CD4-positive, CD25-positive, alpha-beta regulatory T cell (primary cell): ENCODE measurements at regions not wholly inside any gene's neighbourhood (a gene's known extent, or its start where the extent isn't known, plus 50 kb on each side); places are given as distances from the start of the nearest gene placed in this dataset.

Experiments
- ATAC-seq, 2 donors: fragments of 150-1000 bp; cut with Tn5 transposase; one replicate each; pipeline ENCODE4 v1.10.0; 2021; ENCODE audit warnings: low read depth in 2 of 2, moderate number of reproducible peaks in 2 of 2, moderate library complexity in 1 of 2
- DNase-seq, 3 donors: peaks; one replicate each; pipeline versions ENCODE4 v3.0.0 to v3.0.0-alpha.2; 2012 to 2022; ENCODE audit warnings: mixed read lengths in 1 of 3
- H3K27ac ChIP-seq: one replicate; pipeline ENCODE4 v1.7.0; 2013; ENCODE audit warnings: mild to moderate bottlenecking, low read length; ENCODE audit not compliant: insufficient read depth, poor library complexity, severe bottlenecking
- H3K27me3 ChIP-seq: one replicate; pipeline ENCODE4 v1.7.0; 2013; ENCODE audit warnings: low read length; ENCODE audit not compliant: control insufficient read depth, insufficient read depth
- H3K36me3 ChIP-seq: one replicate; pipeline ENCODE4 v1.7.0; 2013; ENCODE audit warnings: mild to moderate bottlenecking, low read length, moderate library complexity; ENCODE audit not compliant: control insufficient read depth, insufficient read depth
- H3K4me1 ChIP-seq: 2 replicates; pipeline ENCODE4 v1.7.0; 2013; ENCODE audit warnings: mild to moderate bottlenecking, low read length; ENCODE audit not compliant: insufficient read depth, control insufficient read depth, poor library complexity, severe bottlenecking
- H3K4me3 ChIP-seq: one replicate; pipeline ENCODE4 v1.7.0; 2013; ENCODE audit warnings: low read depth, mild to moderate bottlenecking, low read length, moderate library complexity
- H3K9me3 ChIP-seq, 2 experiments: 1 replicate in 1 of 2; 2 replicates in 1 of 2; pipeline ENCODE4 v1.7.0; 2013; ENCODE audit warnings: low read length in 2 of 2, mild to moderate bottlenecking in 1 of 2, moderate library complexity in 1 of 2; ENCODE audit not compliant: control insufficient read depth in 2 of 2
- H3K27ac Mint-ChIP-seq, 3 donors: one replicate each; pipeline ENCODE4 v1.8.0; 2020 to 2022; ENCODE audit warnings: mild to moderate bottlenecking in 3 of 3, mixed read lengths in 3 of 3, moderate library complexity in 2 of 3
- H3K27me3 Mint-ChIP-seq: one replicate; pipeline ENCODE4 v1.8.0; 2022; ENCODE audit warnings: mild to moderate bottlenecking, mixed read lengths
- H3K36me3 Mint-ChIP-seq: one replicate; pipeline ENCODE4 v1.8.0; 2020; ENCODE audit warnings: mixed read lengths
- H3K4me1 Mint-ChIP-seq, 4 donors: one replicate each; pipeline ENCODE4 v1.8.0; 2020 to 2022; ENCODE audit warnings: mixed read lengths in 4 of 4, mild to moderate bottlenecking in 1 of 4
- H3K4me3 Mint-ChIP-seq, 4 donors: one replicate each; pipeline ENCODE4 v1.8.0; 2020 to 2022; ENCODE audit warnings: mild to moderate bottlenecking in 4 of 4, mixed read lengths in 4 of 4, moderate library complexity in 3 of 4
- H3K9me3 Mint-ChIP-seq, 7 donors: one replicate each; pipeline ENCODE4 v1.8.0; 2020 to 2022; ENCODE audit warnings: mixed read lengths in 7 of 7, mild to moderate bottlenecking in 3 of 7, moderate library complexity in 2 of 7

DNA sequence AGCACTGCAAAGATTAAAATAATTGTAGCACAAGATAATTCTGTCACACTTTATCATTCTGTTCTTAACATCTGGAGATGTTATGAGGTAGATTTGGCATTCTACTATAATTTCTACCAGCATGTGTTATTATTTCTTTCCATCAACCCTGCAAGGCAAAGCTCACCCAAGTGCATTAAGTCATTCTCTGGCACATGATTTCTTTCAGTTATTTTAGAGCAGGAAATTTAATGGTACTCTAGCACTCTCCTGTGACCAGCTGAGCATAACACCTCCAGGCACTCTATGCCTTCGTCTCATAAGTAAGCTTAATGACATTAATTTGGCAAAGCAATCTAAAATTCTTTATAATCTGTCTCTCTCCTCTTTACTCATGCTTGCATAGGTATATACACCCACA, 300.2 kb upstream of the GPR149 start:
- no peak overlapping the region for H3K4me3 ChIP-seq
- no peak overlapping the region for H3K27ac Mint-ChIP-seq
- no peaks in the 10 kb centered on the region for H3K27me3 Mint-ChIP-seq
- no peaks in the 10 kb centered on the region for H3K9me3 ChIP-seq
- no peaks in the 10 kb centered on the region for H3K36me3 Mint-ChIP-seq
- H3K36me3 ChIP-seq: no peaks in the 10 kb centered on the region
- no peak overlapping the region for H3K4me3 Mint-ChIP-seq
- no peak for ATAC-seq
- no peak overlapping the region for H3K27ac ChIP-seq
- no peaks in the 10 kb centered on the region for H3K4me1 ChIP-seq
- peaks cover 3 to 12% (median 6%) of the 10 kb centered on the region in 7 donors for H3K9me3 Mint-ChIP-seq
- DNase-seq: no peak
- no peaks in the 10 kb centered on the region for H3K4me1 Mint-ChIP-seq
- no peaks in the 10 kb centered on the region for H3K27me3 ChIP-seq

DNA sequence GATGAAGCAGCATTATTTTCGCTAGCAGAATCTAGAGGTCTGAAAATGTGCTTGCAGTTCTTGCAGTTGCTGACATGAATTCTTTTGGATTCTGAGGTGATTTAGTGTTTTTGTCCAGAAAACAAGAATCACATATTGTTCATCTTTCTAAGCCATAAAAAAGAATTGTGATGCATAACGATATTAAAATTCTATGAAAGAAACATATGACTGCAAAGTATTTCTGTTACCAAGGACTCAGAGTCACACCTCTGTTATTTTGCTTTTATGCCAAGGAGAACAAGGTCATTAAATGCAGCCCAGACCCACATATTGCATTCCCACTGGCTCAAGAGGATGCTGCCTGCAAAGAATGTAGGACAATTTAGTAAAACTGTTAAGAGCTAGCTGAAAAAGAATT, 299.8 kb upstream of the GPR149 start:
- Histone ChIP-seq H3K36me3 (no peaks in the 10 kb centered on the region), H3K4me3 (no peak overlapping the region), H3K27ac (no peak overlapping the region), H3K4me1 (no peaks in the 10 kb centered on the region), H3K27me3 (no peaks in the 10 kb centered on the region), H3K9me3 (no peaks in the 10 kb centered on the region)
- no peaks in the 10 kb centered on the region for H3K36me3 Mint-ChIP-seq
- H3K4me1 Mint-ChIP-seq: no peaks in the 10 kb centered on the region
- H3K4me3 Mint-ChIP-seq: no peak overlapping the region
- DNase-seq (no peak), ATAC-seq (no peak)
- H3K9me3 Mint-ChIP-seq: peaks cover 3 to 12% (median 6%) of the 10 kb centered on the region in 7 donors
- H3K27me3 Mint-ChIP-seq: no peaks in the 10 kb centered on the region
- H3K27ac Mint-ChIP-seq: no peak overlapping the region

DNA sequence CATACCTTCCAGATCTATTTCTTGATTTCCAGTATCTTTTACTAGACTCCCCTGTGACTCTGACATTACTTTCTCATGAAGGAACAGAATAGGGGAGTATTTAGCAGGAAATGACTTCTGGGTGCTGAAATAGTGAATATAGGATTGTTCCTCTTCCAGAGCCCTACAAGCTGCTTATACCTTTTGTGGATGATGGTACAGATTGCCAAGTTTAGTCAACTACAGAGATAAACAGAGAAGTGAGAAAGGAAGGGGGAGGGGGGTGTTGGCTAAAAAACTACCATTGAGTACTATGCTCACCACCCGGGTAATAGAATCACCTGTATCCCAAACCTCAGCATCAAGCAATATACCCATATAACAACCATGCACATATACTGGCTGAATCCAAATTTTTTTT, 298.3 kb upstream of the GPR149 start:
- no peaks in the 10 kb centered on the region for H3K27me3 Mint-ChIP-seq
- no peaks in the 10 kb centered on the region for H3K36me3 ChIP-seq
- H3K27me3 ChIP-seq: no peaks in the 10 kb centered on the region
- H3K4me1 Mint-ChIP-seq: no peaks in the 10 kb centered on the region
- no peak overlapping the region for H3K27ac Mint-ChIP-seq
- ATAC-seq (no peak), DNase-seq (no peak)
- H3K9me3 ChIP-seq: no peaks in the 10 kb centered on the region
- no peak overlapping the region for H3K4me3 Mint-ChIP-seq
- no peak overlapping the region for H3K4me3 ChIP-seq
- H3K27ac ChIP-seq: no peak overlapping the region
- no peaks in the 10 kb centered on the region for H3K36me3 Mint-ChIP-seq
- H3K4me1 ChIP-seq: no peaks in the 10 kb centered on the region
- H3K9me3 Mint-ChIP-seq: peaks cover 6 to 12% (median 7%) of the 10 kb centered on the region in 7 donors

DNA sequence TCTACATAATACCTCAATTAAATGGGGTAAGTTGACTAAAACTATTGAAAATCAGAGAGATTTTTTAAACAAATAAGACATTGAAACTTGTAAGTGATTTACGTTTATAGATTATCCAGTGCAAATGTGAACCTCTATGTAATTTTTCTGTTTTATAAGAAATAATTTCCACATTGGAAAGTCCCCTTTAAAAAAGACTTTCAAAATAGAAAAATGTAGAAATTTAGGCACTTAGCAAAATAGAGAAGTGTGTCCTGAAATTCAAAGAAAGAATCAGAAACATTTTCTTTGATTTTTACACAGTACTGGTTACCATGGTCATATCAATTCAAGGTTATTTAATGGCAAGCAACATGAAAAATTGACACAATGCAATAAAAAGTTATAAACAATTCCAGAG, 290.9 kb upstream of the GPR149 start:
- no peak overlapping the region for H3K4me3 ChIP-seq
- Mint-ChIP-seq H3K4me1 (no peaks in the 10 kb centered on the region), H3K9me3 (peaks cover 1 to 10% (median 5%) of the 10 kb centered on the region in 7 donors), H3K27ac (no peak overlapping the region), H3K4me3 (no peak overlapping the region), H3K36me3 (no peaks in the 10 kb centered on the region), H3K27me3 (no peaks in the 10 kb centered on the region)
- H3K36me3 ChIP-seq: no peaks in the 10 kb centered on the region
- no peaks in the 10 kb centered on the region for H3K4me1 ChIP-seq
- no peak for DNase-seq
- H3K27me3 ChIP-seq: no peaks in the 10 kb centered on the region
- H3K9me3 ChIP-seq: no peaks in the 10 kb centered on the region
- no peak overlapping the region for H3K27ac ChIP-seq
- no peak for ATAC-seq

DNA sequence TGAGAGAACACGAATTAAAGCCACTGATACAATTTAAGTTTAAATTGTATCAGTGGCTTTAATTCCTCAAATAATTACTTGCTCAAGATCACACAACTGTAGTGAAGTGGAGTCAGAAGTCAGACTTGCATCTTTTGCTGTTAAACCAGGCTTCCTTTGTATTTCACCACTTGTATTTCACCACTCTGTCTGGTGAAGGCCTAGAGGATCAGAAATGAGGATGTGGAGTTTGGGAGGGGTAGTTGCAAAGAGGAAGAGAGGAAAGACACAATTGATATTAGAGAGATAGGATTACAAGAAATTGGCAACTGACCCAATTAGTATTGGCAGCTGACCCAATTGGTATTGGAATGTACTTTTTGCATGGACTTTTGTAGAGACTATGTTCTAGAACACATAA, 288.1 kb upstream of the GPR149 start:
- Histone ChIP-seq H3K4me3 (no peak overlapping the region), H3K27me3 (no peaks in the 10 kb centered on the region), H3K9me3 (no peaks in the 10 kb centered on the region), H3K36me3 (no peaks in the 10 kb centered on the region), H3K4me1 (no peaks in the 10 kb centered on the region), H3K27ac (no peak overlapping the region)
- Mint-ChIP-seq H3K4me1 (no peaks in the 10 kb centered on the region), H3K4me3 (no peak overlapping the region), H3K9me3 (peaks cover 0 to 7% (median 2%) of the 10 kb centered on the region in 7 donors), H3K27me3 (no peaks in the 10 kb centered on the region), H3K27ac (no peak overlapping the region), H3K36me3 (no peaks in the 10 kb centered on the region)
- DNase-seq: no peak
- ATAC-seq: no peak

DNA sequence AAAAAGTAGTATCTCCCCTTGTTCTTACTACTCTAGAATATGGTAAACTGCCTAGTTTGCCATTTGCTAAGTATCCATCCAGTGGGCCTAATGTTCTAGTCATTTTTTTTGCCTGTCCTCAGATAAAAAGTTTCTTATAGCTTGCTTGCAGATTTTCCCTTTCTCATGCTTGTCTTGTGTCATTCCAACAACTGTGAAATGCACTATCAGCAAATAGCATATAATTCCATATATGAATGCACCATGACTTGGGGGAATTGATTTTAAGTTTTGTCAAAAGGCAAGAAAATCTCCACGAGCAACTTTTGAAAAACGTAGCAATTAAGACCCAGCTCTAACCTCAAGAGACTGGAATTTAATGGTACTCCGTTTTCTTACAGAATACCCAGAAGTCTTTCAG, 286.2 kb upstream of the GPR149 start:
- DNase-seq (no peak), ATAC-seq (no peak)
- no peaks in the 10 kb centered on the region for H3K9me3 ChIP-seq
- Mint-ChIP-seq H3K27ac (no peak overlapping the region), H3K36me3 (no peaks in the 10 kb centered on the region), H3K9me3 (peaks cover 0 to 6% (median 2%) of the 10 kb centered on the region in 7 donors), H3K4me1 (no peaks in the 10 kb centered on the region), H3K27me3 (no peaks in the 10 kb centered on the region), H3K4me3 (no peak overlapping the region)
- H3K4me1 ChIP-seq: no peaks in the 10 kb centered on the region
- no peaks in the 10 kb centered on the region for H3K36me3 ChIP-seq
- no peaks in the 10 kb centered on the region for H3K27me3 ChIP-seq
- no peak overlapping the region for H3K27ac ChIP-seq
- no peak overlapping the region for H3K4me3 ChIP-seq

DNA sequence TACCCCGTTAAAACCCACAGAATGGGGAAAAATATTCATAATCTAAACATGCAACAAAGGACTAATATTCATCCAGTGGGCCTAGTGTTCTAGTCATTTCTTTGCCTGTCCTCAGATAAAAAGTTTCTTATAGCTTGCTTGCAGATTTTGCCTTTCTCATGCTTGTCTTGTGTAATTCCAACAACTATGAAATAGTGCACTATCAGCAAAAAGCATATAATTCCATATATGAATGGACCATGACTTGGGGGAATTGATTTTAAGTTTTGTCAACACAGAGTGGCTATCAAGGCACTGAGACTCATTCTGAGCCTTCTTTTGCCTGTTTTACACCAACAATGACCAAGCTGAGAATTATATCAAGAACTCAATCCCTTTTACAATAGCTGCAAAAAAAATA, 278.6 kb upstream of the GPR149 start:
- H3K4me1 ChIP-seq: no peaks in the 10 kb centered on the region
- ATAC-seq (no peak), DNase-seq (no peak)
- no peak overlapping the region for H3K4me3 Mint-ChIP-seq
- no peaks in the 10 kb centered on the region for H3K27me3 ChIP-seq
- H3K27ac ChIP-seq: no peak overlapping the region
- H3K4me3 ChIP-seq: no peak overlapping the region
- H3K27ac Mint-ChIP-seq: no peak overlapping the region
- no peaks in the 10 kb centered on the region for H3K9me3 ChIP-seq
- no peaks in the 10 kb centered on the region for H3K4me1 Mint-ChIP-seq
- no peaks in the 10 kb centered on the region for H3K36me3 ChIP-seq
- H3K9me3 Mint-ChIP-seq: peaks cover 0 to 6% (median 3%) of the 10 kb centered on the region in 7 donors
- no peaks in the 10 kb centered on the region for H3K36me3 Mint-ChIP-seq
- no peaks in the 10 kb centered on the region for H3K27me3 Mint-ChIP-seq

DNA sequence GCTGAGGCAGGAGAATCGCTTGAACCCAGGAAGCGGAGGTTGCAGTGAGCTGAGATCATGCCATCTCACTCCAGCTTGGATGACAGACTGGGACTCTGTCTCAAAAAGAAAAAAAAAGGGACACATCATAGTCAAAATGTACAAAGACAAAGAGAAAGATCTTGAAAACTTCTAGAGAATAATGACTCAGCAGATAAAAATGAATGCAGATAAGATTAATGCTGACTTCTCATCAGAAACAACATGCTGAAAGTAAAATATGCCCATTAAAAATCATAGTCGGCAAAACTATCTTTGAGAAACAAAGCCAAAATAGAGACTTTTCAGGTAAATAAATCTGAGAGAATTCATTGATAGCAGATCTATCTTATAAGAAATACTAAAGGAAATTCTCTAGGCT, 271.1 kb upstream of the GPR149 start:
- Mint-ChIP-seq H3K4me1 (no peaks in the 10 kb centered on the region), H3K27ac (no peak overlapping the region), H3K36me3 (no peaks in the 10 kb centered on the region), H3K9me3 (peaks cover 0 to 5% (median 3%) of the 10 kb centered on the region in 7 donors), H3K27me3 (no peaks in the 10 kb centered on the region), H3K4me3 (no peak overlapping the region)
- Histone ChIP-seq H3K9me3 (no peaks in the 10 kb centered on the region), H3K4me3 (no peak overlapping the region), H3K36me3 (no peaks in the 10 kb centered on the region), H3K27ac (no peak overlapping the region), H3K27me3 (no peaks in the 10 kb centered on the region), H3K4me1 (no peaks in the 10 kb centered on the region)
- ATAC-seq: no peak
- DNase-seq: no peak
